CD1c-positive myeloid dendritic cell (primary cell): ENCODE measurements at regions not wholly inside any gene's neighbourhood (a gene's known extent, or its start where the extent isn't known, plus 50 kb on each side); places are given as distances from the start of the nearest gene placed in this dataset.
A peak's percentile ranks its signal among the peaks of the same experiment; 100 is the strongest.
"Not testable (repeated sequence)": the region's sequence is repeated elsewhere in the genome, so short reads cannot be mapped to it uniquely, and the experiment has no call there.

Source experiments
- DNase-seq: peaks from one replicate; pipeline ENCODE4 v3.0.0-alpha.2; 2016; ENCODE audit errors: extremely low spot score

DNA sequence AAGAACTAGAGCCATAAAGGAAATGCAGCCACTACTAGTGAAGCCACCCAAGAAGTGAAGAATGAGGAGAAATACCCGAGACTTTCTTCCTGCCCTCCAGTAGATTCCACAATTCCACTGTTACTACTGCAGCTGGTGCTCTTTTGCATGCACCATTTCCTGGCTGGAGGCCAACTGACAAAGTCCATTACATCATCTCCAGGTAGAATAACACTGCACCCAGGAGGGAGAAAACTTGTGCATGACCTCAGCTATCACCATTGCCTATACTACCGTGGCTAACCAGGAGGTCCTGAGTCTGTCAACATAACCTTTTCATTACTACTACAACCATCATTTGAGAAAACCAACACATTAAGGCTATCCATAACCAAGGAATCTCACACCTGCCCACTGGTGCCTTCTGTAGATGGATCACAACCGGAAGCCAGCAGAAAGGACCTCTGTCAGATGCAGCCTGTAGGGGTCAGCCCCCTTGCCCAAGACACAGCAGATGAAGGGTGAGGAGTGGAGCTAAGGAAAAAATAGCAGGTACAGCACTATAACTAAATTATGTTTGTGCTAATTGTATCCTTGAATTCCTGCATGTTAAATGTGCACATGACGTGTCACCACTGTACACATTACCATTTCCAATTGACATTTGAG is 200.8 kb upstream of the C2CD4B start:
- no peak for DNase-seq

DNA sequence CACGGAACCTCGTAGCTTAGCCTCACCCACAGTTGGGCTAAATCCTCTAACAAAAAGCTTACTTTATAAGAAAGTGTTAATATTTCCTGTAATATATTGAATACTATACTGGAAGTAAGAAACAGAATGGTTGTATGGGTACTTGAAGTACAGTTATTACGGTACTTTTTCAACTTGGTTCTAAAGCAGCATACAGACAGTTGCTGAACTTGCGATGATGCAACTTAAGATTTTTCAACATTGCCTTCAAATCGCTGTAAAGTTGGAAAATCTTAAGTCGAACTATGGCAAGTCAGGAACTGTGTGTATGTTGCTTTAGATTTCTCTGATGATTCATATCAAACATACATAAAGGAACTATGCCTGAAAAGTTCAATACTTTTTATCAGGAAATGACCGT is 204.4 kb upstream of the C2CD4B start:
- DNase-seq = no peak

DNA sequence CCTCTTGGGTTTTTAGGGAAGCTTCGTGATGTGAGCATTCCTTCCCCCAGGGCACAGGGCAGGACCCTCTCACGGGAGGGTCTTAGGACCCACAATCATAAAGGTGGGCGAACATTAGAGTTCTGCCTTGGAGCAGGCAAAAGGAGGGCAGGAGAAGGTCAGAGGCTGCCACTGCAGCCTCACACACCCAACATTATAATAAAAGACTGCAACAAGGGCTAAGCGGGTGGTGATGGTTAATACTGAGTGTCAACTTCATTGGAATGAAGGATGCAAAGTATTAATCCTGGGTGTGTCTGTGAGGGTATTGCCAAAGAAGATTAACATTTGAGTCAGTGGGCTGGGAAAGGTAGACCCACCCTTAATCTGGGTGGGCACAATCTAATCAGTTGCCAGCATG is 206.6 kb upstream of the C2CD4B start:
- not testable (repeated sequence) for DNase-seq

- no peak for DNase-seq
Measured at GRCh38 chr15:62377736-62378480, 212.8 kb upstream of the C2CD4B start.

- no peak for DNase-seq
Measured at GRCh38 chr15:62378772-62379498, 213.8 kb upstream of the C2CD4B start.

GRCh38 chr15:62380011-62380410 is 214.9 kb upstream of the C2CD4B start:
- no peak for DNase-seq

DNA sequence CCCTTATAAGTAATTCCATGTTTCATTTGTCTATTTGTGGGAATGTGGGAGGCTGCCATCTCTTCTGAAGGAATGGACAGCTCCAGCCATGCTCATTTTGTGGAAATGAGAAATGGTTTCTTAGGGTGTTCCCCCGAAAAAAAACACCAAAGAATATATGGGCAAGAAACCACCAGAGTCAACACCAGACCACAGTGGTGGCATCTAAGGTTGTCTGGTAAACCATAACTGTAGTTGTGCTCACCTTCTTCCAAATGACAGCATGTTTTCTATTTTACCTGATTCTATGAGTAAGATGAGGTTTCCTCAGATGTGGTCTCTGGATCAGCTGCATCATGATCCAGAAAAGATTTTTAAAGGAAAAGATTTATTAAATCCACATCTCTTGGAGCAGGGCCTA is 217.0 kb upstream of the C2CD4B start:
- no peak for DNase-seq

- peak; percentile 82 for DNase-seq
Measured at GRCh38 chr15:62389885-62390790, 225.1 kb upstream of the C2CD4B start, which contains the start of gene TLN2. Gene TLN2 (plus strand): TSS chr15:62390550.

DNA sequence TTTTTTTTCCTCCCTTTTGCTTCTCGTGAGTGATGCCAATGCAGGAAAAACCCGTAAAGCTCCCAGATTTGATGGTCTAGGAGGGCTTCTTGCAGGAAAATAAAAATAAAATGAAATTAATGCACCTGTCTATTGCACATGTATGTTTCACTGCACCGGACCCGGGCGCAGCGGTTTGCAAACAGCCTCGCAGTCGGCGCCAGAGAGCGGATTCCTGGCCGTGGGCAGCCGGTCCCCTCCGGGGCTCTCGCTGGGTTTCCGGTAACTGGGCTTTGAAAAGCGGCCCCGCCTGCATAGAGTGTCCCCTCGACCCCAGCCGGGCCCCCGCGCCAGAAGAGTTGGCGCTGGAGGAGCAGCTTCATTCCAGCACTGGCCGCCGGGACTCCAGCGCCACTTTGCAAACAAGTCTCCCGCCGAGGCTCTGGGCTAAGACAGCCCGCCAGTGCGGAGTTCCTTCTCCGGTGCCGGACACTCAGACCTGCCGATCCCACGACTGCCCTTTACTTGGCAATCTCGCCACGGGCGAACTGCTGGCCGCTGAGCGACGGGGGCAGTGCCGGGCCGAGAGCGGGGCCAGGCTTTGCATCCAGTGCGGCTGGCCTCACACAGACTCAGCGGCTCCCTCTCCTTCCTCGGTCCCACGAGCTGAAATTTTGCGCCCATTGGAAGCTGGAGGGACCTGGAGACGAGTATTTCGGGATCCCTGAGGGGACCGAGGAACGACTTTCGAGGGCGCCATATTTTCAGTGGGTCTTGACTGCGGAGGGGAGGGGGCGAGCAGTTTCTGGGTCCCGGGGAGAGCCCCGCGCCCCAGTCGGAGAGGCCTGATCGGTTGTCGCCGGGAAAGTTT is 225.9 kb upstream of the C2CD4B start:
- peak; percentile 19 for DNase-seq

- peak; percentile 26 for DNase-seq
Measured at GRCh38 chr15:62391641-62392262, 226.7 kb upstream of the C2CD4B start.

DNA sequence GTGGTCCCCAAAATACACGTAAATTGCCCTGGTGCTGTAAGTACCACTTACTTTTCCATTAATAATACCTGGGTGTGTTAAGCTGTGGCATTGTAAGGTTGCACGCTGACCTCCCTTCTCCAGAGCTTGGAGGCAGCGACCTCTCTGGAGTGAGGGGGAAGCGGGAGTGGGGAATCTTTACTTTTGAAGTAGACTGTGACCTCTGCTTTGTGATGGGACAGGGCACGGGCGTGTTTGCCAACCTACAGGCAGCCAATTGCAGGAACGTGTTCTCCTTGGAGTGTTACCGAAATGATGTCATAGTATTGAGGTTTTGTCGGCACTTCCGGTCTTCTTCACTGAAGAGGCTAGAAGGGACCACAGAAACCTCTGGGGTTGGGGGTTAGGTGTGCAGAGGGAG is 227.3 kb upstream of the C2CD4B start:
- no peak for DNase-seq

- DNase-seq = no peak
Measured at GRCh38 chr15:62393196-62393595, 228.1 kb upstream of the C2CD4B start.

DNA sequence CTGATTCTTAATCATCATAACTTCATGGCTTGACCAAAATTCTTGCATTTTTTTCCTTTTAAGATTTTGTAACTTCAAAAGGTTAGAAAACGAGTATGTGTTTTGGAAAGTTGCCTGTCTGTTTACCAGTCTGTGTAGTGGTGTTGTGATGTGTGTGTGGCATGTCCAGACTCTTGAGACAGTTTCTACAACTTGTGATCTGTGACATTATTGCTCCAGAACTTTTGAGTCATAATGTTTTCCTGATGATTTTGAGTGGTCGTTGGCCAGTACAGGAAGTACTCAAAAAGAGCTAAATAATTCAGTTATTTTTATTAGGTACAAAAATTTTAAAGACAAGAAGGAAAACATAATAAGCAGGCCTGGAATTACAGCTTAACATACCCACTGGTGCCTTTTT is 229.0 kb upstream of the C2CD4B start:
- no peak for DNase-seq

- DNase-seq = no peak
Measured at GRCh38 chr15:62400778-62401177, 235.7 kb upstream of the C2CD4B start.

DNA sequence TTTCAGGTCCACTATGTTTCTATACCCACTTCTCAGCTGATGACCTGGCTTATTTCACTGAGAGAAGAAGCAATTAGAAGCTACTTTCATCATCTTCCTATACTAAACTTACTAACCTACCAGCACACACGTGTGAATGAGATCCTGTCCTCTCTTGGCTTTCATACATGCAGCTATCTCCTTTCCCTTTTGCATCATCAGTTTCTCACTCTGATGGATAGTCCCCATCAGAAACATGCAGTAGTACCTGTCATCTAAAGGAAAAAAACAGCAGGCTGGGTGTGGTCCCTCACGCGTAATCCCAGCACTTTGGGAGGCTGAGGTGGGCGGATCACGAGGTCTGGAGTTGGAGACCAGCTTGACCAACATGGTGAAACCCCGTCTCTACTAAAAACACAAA is 237.6 kb upstream of the C2CD4B start:
- no peak for DNase-seq

DNA sequence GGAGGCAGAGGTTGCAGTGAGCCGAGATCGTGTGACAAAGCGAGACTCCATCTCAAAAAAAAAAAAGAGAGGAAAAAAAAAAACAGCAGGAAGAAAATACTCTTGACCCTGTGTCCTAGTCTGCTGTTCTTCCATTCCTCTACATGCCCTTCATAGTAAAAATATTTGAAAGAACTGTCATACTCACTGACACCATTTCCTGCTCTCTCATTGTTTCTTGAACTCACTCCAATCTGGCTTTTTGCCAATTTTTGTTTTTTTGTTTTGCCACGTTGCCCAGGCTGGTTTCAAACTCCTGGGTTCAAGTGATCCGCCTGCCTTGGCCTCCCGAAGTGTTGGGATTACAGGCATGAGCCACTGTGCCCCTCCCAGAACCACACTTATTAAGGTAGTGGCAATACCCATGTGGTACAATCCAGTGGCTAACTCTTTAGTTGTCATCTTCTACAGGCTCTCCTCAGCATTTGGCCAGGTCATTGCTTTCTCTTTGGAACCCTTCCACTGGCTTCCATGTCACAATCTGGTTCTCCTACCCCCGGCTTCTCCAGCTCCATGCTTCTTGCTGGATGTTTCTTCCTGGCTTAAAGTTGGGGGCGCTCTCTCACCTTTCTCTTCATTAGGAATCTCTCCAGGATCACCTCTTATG is 238.2 kb upstream of the C2CD4B start:
- DNase-seq = no peak

DNA sequence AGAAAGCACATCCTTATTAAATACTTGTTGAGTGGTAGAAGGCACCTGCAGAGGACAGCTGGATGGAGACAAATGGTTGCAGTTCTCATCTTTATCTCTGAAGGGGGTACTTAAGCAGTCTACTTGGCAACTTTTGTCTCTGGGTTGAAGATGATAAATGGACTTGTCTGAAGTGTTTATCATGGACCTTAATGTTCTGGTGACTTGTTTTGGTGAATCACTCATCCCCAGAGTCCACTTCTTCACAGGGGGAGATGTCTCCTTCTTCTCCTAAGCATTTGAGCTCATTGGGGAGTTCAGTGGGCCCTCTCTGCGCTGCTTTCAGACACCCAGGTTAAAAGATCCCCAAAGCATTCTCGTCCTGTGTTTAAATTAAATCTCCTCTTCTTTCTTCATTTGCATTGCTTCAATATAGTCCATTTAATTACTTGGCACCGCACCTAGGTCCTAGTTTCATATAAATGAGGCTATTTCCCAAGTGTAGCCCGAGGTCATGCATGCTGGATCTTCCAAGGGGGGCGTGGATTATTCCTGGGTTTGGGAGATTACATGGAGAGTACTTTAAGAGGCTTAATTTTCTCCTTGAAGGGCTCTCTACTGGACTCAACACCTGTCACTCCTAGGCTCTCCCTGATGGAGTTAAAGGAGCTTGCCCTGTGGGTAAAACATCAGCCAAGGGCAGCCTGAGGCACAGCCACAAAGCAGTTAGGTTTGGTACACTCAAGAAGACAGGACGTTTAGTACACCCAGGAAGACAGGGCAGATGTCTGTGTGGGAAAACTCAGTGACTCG is 239.3 kb upstream of the C2CD4B start:
- no peak for DNase-seq

DNA sequence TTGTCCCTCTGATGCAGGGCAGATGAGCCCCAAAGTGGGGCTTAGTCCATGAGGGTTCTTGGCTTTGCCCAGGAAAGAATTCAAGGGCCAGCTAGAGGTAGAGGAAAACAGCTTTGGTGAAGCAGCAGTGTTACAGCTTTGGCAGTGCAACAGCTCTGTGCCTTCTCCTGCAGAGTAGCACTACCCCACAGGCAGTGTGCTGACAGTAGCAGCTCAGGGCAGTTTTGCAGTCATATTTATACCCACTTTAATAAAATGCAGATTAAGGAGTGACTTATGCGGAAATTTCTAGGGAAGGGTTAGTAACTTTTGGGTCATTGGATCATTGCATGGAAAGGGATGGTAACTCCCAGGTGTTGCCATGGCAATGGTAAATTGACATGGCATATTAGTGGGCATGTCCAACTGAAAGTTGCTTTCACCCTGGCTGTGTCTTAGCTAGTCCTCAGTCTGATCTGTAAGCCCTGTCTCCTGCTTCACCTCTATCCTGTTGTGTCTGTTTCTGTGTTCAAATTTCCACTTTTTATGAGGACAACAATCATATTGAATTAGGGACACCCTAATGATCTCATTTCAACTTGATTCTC is 241.3 kb upstream of the C2CD4B start:
- no peak for DNase-seq

DNA sequence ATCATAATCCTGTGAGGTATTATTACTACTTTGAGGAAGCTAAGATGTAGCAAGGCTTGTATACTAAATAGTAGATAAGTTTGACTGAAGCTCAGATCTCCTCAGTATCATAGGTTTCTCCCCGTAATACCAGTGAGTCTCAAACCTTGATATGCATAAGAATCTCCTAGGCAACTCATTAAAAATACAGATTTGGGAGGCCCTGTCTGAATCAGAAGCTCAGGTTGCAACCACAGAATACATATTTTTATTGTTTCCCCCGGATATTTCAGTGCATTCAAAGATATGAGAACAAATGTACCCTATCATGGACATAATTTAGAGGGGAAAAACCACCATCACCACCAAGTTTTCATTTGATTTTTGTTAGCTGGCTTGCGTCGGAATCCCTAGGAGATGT is 242.1 kb upstream of the C2CD4B start:
- no peak for DNase-seq
